Spleen (tissue), 11 donors: ENCODE measurements at regions not wholly inside any gene's neighbourhood (a gene's known extent, or its start where the extent isn't known, plus 50 kb on each side); places are given as distances from the start of the nearest gene placed in this dataset.

Experiments
- DNase-seq: peaks from one replicate; pipeline ENCODE4 v3.0.0-alpha.2; 2020
- H3K27ac ChIP-seq, 8 donors: fragments of 200-600 bp; sonication (generic) in 7 of 8; 1 replicate in 4 of 8; 2 replicates in 4 of 8; pipeline versions ENCODE4 v1.5.0 to v1.8.0; 2016 to 2021; ENCODE audit warnings: inconsistent platforms in 4 of 8, mild to moderate bottlenecking in 4 of 8, moderate library complexity in 1 of 8
- H3K27me3 ChIP-seq, 7 donors: fragments of 200-600 bp; sonication (generic) in 6 of 7; replicated peaks in 1 of 7; 1 replicate in 4 of 7; 2 replicates in 3 of 7; pipeline versions ENCODE4 v1.5.0 to v1.8.0; 2016 to 2021; ENCODE audit warnings: inconsistent platforms in 3 of 7, mild to moderate bottlenecking in 1 of 7
- H3K36me3 ChIP-seq, 6 donors: fragments of 200-600 bp; sonication (generic) in 5 of 6; 1 replicate in 4 of 6; 2 replicates in 2 of 6; pipeline versions ENCODE4 v1.5.0 to v1.8.0; 2016 to 2021; ENCODE audit warnings: inconsistent platforms in 2 of 6
- H3K4me1 ChIP-seq, 6 donors: fragments of 200-600 bp; sonication (generic) in 5 of 6; 1 replicate in 3 of 6; 2 replicates in 3 of 6; pipeline versions ENCODE4 v1.5.0 to v1.8.0; 2016 to 2021; ENCODE audit warnings: inconsistent platforms in 3 of 6
- H3K4me3 ChIP-seq, 8 donors: fragments of 200-600 bp; sonication (generic) in 7 of 8; 1 replicate in 4 of 8; 2 replicates in 4 of 8; pipeline versions ENCODE4 v1.5.0 to v1.8.0; 2016 to 2021; ENCODE audit warnings: inconsistent platforms in 4 of 8, mild to moderate bottlenecking in 4 of 8, moderate library complexity in 2 of 8
- H3K9me3 ChIP-seq, 8 donors: fragments of 200-600 bp; sonication (generic) in 7 of 8; 1 replicate in 4 of 8; 2 replicates in 4 of 8; pipeline versions ENCODE4 v1.5.0 to v1.8.0; 2016 to 2021; ENCODE audit warnings: inconsistent platforms in 4 of 8
- POLR2A ChIP-seq, 3 donors: fragments of 450-650 bp; IDR thresholded peaks; one replicate each; pipeline ENCODE4 v1.5.1; 2017; ENCODE audit warnings: antibody characterized with exemption in 3 of 3, mild to moderate bottlenecking in 1 of 3
- POLR2AphosphoS5 ChIP-seq, 3 donors: sonication (generic); formaldehyde crosslinking; IDR thresholded peaks; one replicate each; pipeline ENCODE4 v1.5.1; 2017; ENCODE audit warnings: antibody characterized with exemption in 3 of 3
- WGBS, 5 donors: extraction: QIAGEN DNeasy Blood & Tissue Kit in 3 of 5; methylation state at CpG; one replicate each; pipeline versions ENCODE4 v1.1.5 to v1.1.7; 2013 to 2018; 5-methylcytosine and 5-hydroxymethylcytosine counted together
- intact Hi-C: fragments of 100-400 bp; cut with DNase I; formaldehyde crosslinking; loops from one replicate; pipeline ENCODE4 v1.15.0; 2023; ENCODE audit warnings: low total_unique reads
- TF ChIP-seq, protein P1 (sequence below), 11 experiments: fragments of 200-600 bp in 7 of 11; fragments of 450-650 bp in 4 of 11; sonication (generic) in 4 of 11; IDR thresholded peaks in 8 of 11; conservative IDR thresholded peaks in 3 of 11; 1 replicate in 7 of 11; 2 replicates in 4 of 11; pipeline versions ENCODE4 v1.4.0 to v1.8.0; 2016 to 2021; ENCODE audit warnings: antibody characterized with exemption in 11 of 11, inconsistent platforms in 4 of 11, mild to moderate bottlenecking in 1 of 11
- donor health status: healthy with polysubstance abuse.
- donor health status: DM: no; HTN: no; CAD: no; lungs with moderate emphysema.
- donor health status: DM: no; HTN: no; CAD: no.
- donor health status: Bipolar disorder and iron deficiency.
- donor health status: healthy.
- donor health status: DM: no; HTN: no; CAD: no.
- donor health status: DM: yes; HTN: yes; CAD: no.

DNA sequence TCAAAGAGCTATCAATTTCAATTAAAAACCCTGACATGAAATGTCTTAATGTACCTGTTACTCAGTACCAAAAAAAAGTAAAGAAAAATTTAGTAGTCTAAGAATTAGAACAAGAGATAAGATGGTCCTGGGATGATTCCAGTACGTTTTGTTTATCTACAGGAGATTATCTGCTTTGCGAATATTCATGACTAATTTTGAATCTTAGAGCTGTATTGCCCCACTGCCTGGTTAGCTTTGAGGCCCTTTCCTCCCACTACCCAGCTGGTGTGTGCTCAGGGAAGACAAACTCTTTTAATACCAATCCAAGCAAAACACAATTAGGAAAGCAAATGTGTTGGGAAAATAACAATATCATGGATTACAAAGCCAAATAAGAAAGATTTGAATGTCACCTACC lies 263.5 kb downstream of the FOXG1 start:
- Histone ChIP-seq H3K4me1 (no peaks in the 10 kb centered on the region), H3K4me3 (no peak overlapping the region), H3K36me3 (no peaks in the 10 kb centered on the region), H3K9me3 (peaks cover 0 to 39% (median 26%) of the 10 kb centered on the region in 8 donors), H3K27me3 (no peaks in the 10 kb centered on the region), H3K27ac (no peak overlapping the region)
- intact Hi-C loops: no loop called here
- DNase-seq: no peak
- TF ChIP-seq POLR2AphosphoS5 (IDR thresholded peaks at IDR 0.05) (no peak), POLR2A (IDR thresholded peaks at IDR 0.05) (no peak)
- TF ChIP-seq, protein P1, sequence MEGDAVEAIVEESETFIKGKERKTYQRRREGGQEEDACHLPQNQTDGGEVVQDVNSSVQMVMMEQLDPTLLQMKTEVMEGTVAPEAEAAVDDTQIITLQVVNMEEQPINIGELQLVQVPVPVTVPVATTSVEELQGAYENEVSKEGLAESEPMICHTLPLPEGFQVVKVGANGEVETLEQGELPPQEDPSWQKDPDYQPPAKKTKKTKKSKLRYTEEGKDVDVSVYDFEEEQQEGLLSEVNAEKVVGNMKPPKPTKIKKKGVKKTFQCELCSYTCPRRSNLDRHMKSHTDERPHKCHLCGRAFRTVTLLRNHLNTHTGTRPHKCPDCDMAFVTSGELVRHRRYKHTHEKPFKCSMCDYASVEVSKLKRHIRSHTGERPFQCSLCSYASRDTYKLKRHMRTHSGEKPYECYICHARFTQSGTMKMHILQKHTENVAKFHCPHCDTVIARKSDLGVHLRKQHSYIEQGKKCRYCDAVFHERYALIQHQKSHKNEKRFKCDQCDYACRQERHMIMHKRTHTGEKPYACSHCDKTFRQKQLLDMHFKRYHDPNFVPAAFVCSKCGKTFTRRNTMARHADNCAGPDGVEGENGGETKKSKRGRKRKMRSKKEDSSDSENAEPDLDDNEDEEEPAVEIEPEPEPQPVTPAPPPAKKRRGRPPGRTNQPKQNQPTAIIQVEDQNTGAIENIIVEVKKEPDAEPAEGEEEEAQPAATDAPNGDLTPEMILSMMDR (IDR thresholded peaks at IDR 0.05 in 8 of 11, conservative IDR thresholded peaks at IDR 0.05 in 3 of 11): no peak
- WGBS, 5 donors: 59 to 69% (median 67%) methylated on average over 2 of the region's 2 CpGs

DNA sequence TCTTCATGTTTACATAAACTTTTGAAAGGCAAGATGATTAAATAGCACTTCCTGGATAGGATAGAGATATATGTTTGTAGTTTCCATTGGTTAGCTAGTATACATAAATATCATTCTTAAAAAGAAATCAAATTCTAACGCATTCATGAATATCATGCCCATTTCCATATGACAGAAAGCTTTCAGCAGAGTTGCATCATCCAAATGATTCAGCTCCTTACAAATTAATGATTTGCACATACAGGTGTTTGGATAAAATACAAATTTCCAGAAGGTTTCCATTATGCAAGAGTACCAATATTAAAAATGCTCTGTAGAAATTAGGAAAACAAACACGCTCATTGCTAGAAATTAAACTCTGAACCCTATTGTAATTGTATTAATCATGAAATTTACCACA lies 264.4 kb downstream of the FOXG1 start:
- Histone ChIP-seq H3K27ac (no peak overlapping the region), H3K36me3 (no peaks in the 10 kb centered on the region), H3K27me3 (no peaks in the 10 kb centered on the region), H3K4me3 (no peak overlapping the region), H3K4me1 (no peaks in the 10 kb centered on the region), H3K9me3 (peaks cover 0 to 31% (median 20%) of the 10 kb centered on the region in 8 donors)
- intact Hi-C loops: no loop called here
- DNase-seq: no peak
- TF ChIP-seq POLR2AphosphoS5 (IDR thresholded peaks at IDR 0.05) (no peak), POLR2A (IDR thresholded peaks at IDR 0.05) (no peak)
- TF ChIP-seq, protein P1 (IDR thresholded peaks at IDR 0.05 in 8 of 11, conservative IDR thresholded peaks at IDR 0.05 in 3 of 11): no peak
- WGBS, 5 donors: 66 to 94% (median 91%) methylated on average over 2 of the region's 2 CpGs

DNA sequence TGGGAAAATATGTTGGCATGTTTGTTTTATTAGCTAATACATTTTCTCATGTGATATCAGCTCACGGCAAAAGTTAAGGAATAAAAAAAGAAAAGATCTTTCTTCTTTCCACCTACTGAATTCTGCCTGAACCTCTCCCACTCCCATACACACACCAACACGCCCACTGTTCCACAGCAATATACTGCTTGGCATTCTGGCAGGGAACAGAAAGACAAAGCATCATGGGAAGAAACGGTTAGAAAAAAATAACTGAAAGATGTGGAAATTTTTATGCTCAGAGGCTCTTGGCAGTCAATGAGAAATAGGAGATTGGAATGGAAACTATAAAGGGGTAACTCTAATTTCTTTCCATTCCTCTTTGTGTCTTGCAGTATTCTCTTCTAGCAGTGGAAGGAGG lies 268.5 kb downstream of the FOXG1 start:
- TF ChIP-seq, protein P1 (IDR thresholded peaks at IDR 0.05 in 8 of 11, conservative IDR thresholded peaks at IDR 0.05 in 3 of 11): no peak
- no peak for TF ChIP-seq POLR2A (IDR thresholded peaks at IDR 0.05)
- TF ChIP-seq POLR2AphosphoS5 (IDR thresholded peaks at IDR 0.05): no peak
- Histone ChIP-seq H3K36me3 (no peaks in the 10 kb centered on the region), H3K4me3 (no peak overlapping the region), H3K9me3 (no peaks in the 10 kb centered on the region), H3K27ac (no peak overlapping the region), H3K27me3 (no peaks in the 10 kb centered on the region), H3K4me1 (no peaks in the 10 kb centered on the region)
- WGBS, 5 donors: 80 to 90% (median 82%) methylated on average over 3 of the region's 3 CpGs
- DNase-seq: no peak
- intact Hi-C loops: no loop called here

DNA sequence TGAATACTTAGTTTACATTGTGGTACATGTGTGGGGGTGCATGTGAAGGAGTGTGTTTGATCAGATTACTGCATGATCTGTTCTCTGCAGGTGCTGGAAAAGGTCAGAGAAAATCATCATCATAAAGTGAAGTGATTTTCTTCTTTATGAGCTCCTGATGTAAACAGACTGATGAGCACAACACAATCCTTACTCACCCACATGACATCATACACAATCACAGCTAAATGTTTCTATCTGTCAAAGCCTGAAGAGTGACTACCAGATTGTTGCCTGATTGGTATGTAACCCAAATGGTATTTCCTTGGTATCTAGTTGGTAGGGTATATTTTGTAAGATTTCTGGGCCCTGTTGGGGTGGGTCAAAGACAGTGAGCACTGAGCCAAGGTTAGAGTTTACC lies 270.8 kb downstream of the FOXG1 start:
- H3K27ac ChIP-seq: no peak overlapping the region
- no peak for TF ChIP-seq POLR2AphosphoS5 (IDR thresholded peaks at IDR 0.05)
- TF ChIP-seq, protein P1 (IDR thresholded peaks at IDR 0.05 in 8 of 11, conservative IDR thresholded peaks at IDR 0.05 in 3 of 11): no peak
- TF ChIP-seq POLR2A (IDR thresholded peaks at IDR 0.05): no peak

More for the DNA sequence above, 270.8 kb downstream of the FOXG1 start:
- no peaks in the 10 kb centered on the region for H3K36me3 ChIP-seq
- H3K27me3 ChIP-seq: no peaks in the 10 kb centered on the region
- H3K4me3 ChIP-seq: no peak overlapping the region
- H3K4me1 ChIP-seq: no peaks in the 10 kb centered on the region
- intact Hi-C loops: no loop called here
- peaks cover 0 to 3% (median 0%) of the 10 kb centered on the region in 8 donors for H3K9me3 ChIP-seq
- no peak for DNase-seq
